Hepatocyte (in vitro differentiated cells): ENCODE measurements at regions not wholly inside any gene's neighbourhood (a gene's known extent, or its start where the extent isn't known, plus 50 kb on each side); places are given as distances from the start of the nearest gene placed in this dataset.

Experiments
- CTCF ChIP-seq: fragments of 200-600 bp; sonication (generic); IDR thresholded peaks from 2 replicates; pipeline ENCODE4 v1.5.1; 2016; ENCODE audit warnings: antibody characterized with exemption, mild to moderate bottlenecking; ENCODE audit not compliant: poor library complexity
- EZH2 ChIP-seq: fragments of 200-600 bp; sonication (generic); IDR thresholded peaks from 2 replicates; pipeline ENCODE4 v1.6.1; 2016; ENCODE audit warnings: antibody characterized with exemption, mild to moderate bottlenecking, borderline replicate concordance
- EZH2phosphoT487 ChIP-seq: fragments of 200-600 bp; sonication (generic); IDR thresholded peaks from one replicate; pipeline ENCODE4 v1.6.1; 2018; ENCODE audit warnings: antibody characterized with exemption, mild to moderate bottlenecking, low read depth, moderate library complexity; ENCODE audit not compliant: unreplicated experiment, severe bottlenecking

GRCh38 chr18:27855486-27855885 lies 321.4 kb downstream of the CDH2 start:
- TF ChIP-seq CTCF, result no peak
- no peak for TF ChIP-seq EZH2phosphoT487
- no peak for TF ChIP-seq EZH2
